ENCODE measurements at regions not wholly inside any gene's neighbourhood (a gene's known extent, or its start where the extent isn't known, plus 50 kb on each side); places are given as distances from the start of the nearest gene placed in this dataset.
"Not testable (repeated sequence)": the region's sequence is repeated elsewhere in the genome, so short reads cannot be mapped to it uniquely, and the experiment has no call there.

DNA sequence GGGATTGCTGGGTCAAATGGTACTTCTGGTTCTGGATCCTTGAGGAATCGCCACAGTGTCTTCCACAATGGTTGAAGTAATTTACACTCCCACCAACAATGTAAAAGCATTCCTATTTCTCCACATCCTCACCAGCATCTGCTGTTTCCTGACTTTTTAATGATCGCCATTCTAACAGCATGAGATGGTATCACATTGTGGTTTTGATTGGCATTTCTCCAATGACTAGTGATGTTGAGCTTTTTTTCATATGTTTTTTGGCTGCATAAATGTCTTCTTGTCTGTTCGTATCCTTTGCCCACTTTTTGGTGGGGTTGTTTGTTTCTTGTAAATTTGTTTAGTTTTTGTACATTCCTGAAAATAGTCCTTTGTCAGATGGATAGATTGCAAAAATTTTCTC, 2125.7 kb downstream of the PCDH9 start:
- TF ChIP-seq, protein P1, sequence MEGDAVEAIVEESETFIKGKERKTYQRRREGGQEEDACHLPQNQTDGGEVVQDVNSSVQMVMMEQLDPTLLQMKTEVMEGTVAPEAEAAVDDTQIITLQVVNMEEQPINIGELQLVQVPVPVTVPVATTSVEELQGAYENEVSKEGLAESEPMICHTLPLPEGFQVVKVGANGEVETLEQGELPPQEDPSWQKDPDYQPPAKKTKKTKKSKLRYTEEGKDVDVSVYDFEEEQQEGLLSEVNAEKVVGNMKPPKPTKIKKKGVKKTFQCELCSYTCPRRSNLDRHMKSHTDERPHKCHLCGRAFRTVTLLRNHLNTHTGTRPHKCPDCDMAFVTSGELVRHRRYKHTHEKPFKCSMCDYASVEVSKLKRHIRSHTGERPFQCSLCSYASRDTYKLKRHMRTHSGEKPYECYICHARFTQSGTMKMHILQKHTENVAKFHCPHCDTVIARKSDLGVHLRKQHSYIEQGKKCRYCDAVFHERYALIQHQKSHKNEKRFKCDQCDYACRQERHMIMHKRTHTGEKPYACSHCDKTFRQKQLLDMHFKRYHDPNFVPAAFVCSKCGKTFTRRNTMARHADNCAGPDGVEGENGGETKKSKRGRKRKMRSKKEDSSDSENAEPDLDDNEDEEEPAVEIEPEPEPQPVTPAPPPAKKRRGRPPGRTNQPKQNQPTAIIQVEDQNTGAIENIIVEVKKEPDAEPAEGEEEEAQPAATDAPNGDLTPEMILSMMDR (conservative IDR thresholded peaks at IDR 0.05): not testable (repeated sequence)
- TF ChIP-seq ZFX (IDR thresholded peaks at IDR 0.05): not testable (repeated sequence)

Data from C4-2B (cell line).